Astrocyte of the cerebellum (primary cell): ENCODE measurements at regions not wholly inside any gene's neighbourhood (a gene's known extent, or its start where the extent isn't known, plus 50 kb on each side); places are given as distances from the start of the nearest gene placed in this dataset.
"Not testable (repeated sequence)": the region's sequence is repeated elsewhere in the genome, so short reads cannot be mapped to it uniquely, and the experiment has no call there.

ENCODE experiments used
- DNase-seq: peaks from one replicate; pipeline ENCODE4 v3.0.0-alpha.2; 2011; ENCODE audit warnings: low read depth
- H3K4me3 ChIP-seq: 2 replicates; pipeline ENCODE4 v1.5.1; 2011; ENCODE audit warnings: mild to moderate bottlenecking, low read depth, low read length, moderate library complexity
- CTCF ChIP-seq: IDR thresholded peaks from 2 replicates; pipeline ENCODE4 v1.5.1; 2012; ENCODE audit warnings: low read length, low read depth, moderate library complexity, mild to moderate bottlenecking; ENCODE audit errors: missing control alignments
- in situ Hi-C: cut with HindIII; loops from 2 replicates; pipeline ENCODE4 v1.10.0; 2017; ENCODE audit warnings: low sequenced_read_pairs

- in situ Hi-C loops: loop anchor here (25.0 kb wide), 1 partner anchor 322 kb away; no protein-coding TSS in a partner anchor
Measured at GRCh38 chr21:41615613-41616012, 107.7 kb upstream of the TMPRSS2 start.

GRCh38 chr21:41614511-41614910, 106.6 kb upstream of the TMPRSS2 start:
- TF ChIP-seq CTCF: no peak
- in situ Hi-C loops: loop anchor here (5.0 to 25.0 kb wide), 2 partner anchors 168 to 323 kb away; no protein-coding TSS in a partner anchor
- H3K4me3 ChIP-seq: no peak overlapping the region
- no peak for DNase-seq

More at GRCh38 chr21:41615613-41616012, 107.7 kb upstream of the TMPRSS2 start:
- no peak for TF ChIP-seq CTCF
- no peak overlapping the region for H3K4me3 ChIP-seq
- peak; percentile 99 for DNase-seq

- TF ChIP-seq CTCF: no peak
- in situ Hi-C loops: loop anchor here (5.0 to 25.0 kb wide), 2 partner anchors 169 to 324 kb away; no protein-coding TSS in a partner anchor
- DNase-seq: no peak
- H3K4me3 ChIP-seq: no peak overlapping the region
Measured at GRCh38 chr21:41613533-41613909, 105.6 kb upstream of the TMPRSS2 start.

GRCh38 chr21:41612674-41613532, 104.9 kb upstream of the TMPRSS2 start:
- TF ChIP-seq CTCF: peak; percentile 66
- in situ Hi-C loops: loop anchor here (5.0 to 25.0 kb wide), 2 partner anchors 169 to 324 kb away; no protein-coding TSS in a partner anchor
- no peak overlapping the region for H3K4me3 ChIP-seq
- peak; percentile 99 for DNase-seq

- no peak overlapping the region for H3K4me3 ChIP-seq
- DNase-seq: no peak
- peak; percentile 35 for TF ChIP-seq CTCF
- in situ Hi-C loops: loop anchor here (5.0 to 25.0 kb wide), 2 partner anchors 170 to 325 kb away; no protein-coding TSS in a partner anchor
Measured at GRCh38 chr21:41611966-41612606, 104.1 kb upstream of the TMPRSS2 start.

GRCh38 chr21:41611441-41611840, 103.5 kb upstream of the TMPRSS2 start:
- no peak overlapping the region for H3K4me3 ChIP-seq
- in situ Hi-C loops: loop anchor here (5.0 to 25.0 kb wide), 2 partner anchors 171 to 326 kb away; no protein-coding TSS in a partner anchor
- TF ChIP-seq CTCF: no peak
- DNase-seq: no peak

GRCh38 chr21:41610840-41611115, 102.8 kb upstream of the TMPRSS2 start:
- in situ Hi-C loops: loop anchor here (5.0 to 25.0 kb wide), 2 partner anchors 172 to 327 kb away; no protein-coding TSS in a partner anchor
- H3K4me3 ChIP-seq, DNase-seq: not testable (repeated sequence)
